BJ (cell line): ENCODE measurements at regions not wholly inside any gene's neighbourhood (a gene's known extent, or its start where the extent isn't known, plus 50 kb on each side); places are given as distances from the start of the nearest gene placed in this dataset.

ENCODE experiments used
- CTCF ChIA-PET: fragments of 350-600 bp; formaldehyde crosslinking; extraction: SDS; loops from one replicate; lab custom pipeline; 2021; ENCODE audit warnings: antibody characterized with exemption, inconsistent platforms; lab: Yijun Ruan, JAX
- POLR2A ChIA-PET: fragments of 300-600 bp; sonication (Branson Sonifier 250); formaldehyde crosslinking; extraction: SDS; loops from one replicate; lab custom pipeline; 2021; ENCODE audit warnings: antibody characterized with exemption; lab: Charles Lee
- DNase-seq: peaks from one replicate; pipeline ENCODE4 v3.0.0-alpha.2; 2011; ENCODE audit warnings: low read depth
- H3K27me3 ChIP-seq: 2 replicates; pipeline ENCODE4 v1.6.0; 2011; ENCODE audit warnings: low read length; ENCODE audit not compliant: control insufficient read depth, insufficient read depth
- H3K36me3 ChIP-seq: 2 replicates; pipeline ENCODE4 v1.5.1; 2011; ENCODE audit warnings: low read length; ENCODE audit not compliant: control insufficient read depth, insufficient read depth
- H3K4me3 ChIP-seq: 2 replicates; pipeline ENCODE4 v1.5.1; 2011; ENCODE audit warnings: low read depth, mild to moderate bottlenecking, control low read depth, low read length
- TF ChIP-seq, protein P1 (sequence below): IDR thresholded peaks from 2 replicates; pipeline ENCODE4 v1.5.1; 2011; ENCODE audit warnings: low read depth, mild to moderate bottlenecking, control low read depth, inconsistent platforms, low read length, moderate library complexity; ENCODE audit not compliant: insufficient read depth

DNA sequence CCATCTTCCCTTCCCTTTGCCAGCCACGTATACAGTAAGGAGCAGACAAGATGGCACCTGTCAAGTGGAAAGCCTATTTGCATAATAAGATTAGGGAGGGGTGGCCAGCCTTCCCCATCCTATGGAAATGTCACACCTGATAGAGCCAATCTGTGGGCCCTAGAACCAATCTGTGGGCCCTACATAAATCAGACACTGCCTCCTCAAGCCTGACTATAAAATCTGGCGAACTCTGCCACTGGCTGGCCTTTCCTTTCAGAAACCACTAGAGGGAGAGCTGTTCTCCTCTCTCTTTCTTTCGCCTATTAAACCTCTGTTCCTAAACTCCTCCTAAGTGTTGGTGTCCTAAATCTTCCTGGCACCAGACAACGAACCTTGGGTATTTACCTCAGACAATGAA lies 231.5 kb upstream of the KLHL1 start:
- no peak for DNase-seq
- Histone ChIP-seq H3K27me3 (no peaks in the 10 kb centered on the region), H3K4me3 (no peak overlapping the region), H3K36me3 (no peaks in the 10 kb centered on the region)
- ChIA-PET POLR2A (no interaction called here), CTCF (no interaction called here)
- TF ChIP-seq, protein P1, sequence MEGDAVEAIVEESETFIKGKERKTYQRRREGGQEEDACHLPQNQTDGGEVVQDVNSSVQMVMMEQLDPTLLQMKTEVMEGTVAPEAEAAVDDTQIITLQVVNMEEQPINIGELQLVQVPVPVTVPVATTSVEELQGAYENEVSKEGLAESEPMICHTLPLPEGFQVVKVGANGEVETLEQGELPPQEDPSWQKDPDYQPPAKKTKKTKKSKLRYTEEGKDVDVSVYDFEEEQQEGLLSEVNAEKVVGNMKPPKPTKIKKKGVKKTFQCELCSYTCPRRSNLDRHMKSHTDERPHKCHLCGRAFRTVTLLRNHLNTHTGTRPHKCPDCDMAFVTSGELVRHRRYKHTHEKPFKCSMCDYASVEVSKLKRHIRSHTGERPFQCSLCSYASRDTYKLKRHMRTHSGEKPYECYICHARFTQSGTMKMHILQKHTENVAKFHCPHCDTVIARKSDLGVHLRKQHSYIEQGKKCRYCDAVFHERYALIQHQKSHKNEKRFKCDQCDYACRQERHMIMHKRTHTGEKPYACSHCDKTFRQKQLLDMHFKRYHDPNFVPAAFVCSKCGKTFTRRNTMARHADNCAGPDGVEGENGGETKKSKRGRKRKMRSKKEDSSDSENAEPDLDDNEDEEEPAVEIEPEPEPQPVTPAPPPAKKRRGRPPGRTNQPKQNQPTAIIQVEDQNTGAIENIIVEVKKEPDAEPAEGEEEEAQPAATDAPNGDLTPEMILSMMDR, result no peak

DNA sequence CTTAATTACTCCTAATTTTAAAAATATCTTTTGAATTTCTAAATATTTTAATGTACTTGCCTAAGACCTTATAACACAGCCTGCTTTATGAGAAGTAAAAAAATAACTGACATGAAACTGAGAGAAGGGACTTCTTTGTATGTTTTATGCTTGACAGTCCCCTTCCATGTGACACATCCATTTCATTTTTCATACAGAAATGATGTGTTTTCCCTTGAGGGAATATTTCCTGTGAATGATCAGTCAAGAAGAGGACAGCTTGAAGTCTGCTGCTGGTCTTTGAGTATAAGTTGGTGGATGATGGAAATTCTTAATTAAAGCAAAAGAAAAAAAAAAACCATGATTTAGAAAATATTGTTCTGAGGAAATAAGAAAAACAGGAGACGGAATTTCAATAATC lies 230.4 kb upstream of the KLHL1 start:
- ChIA-PET CTCF (no interaction called here), POLR2A (no interaction called here)
- Histone ChIP-seq H3K36me3 (no peaks in the 10 kb centered on the region), H3K27me3 (no peaks in the 10 kb centered on the region), H3K4me3 (no peak overlapping the region)
- DNase-seq, result no peak
- TF ChIP-seq, protein P1, result no peak

DNA sequence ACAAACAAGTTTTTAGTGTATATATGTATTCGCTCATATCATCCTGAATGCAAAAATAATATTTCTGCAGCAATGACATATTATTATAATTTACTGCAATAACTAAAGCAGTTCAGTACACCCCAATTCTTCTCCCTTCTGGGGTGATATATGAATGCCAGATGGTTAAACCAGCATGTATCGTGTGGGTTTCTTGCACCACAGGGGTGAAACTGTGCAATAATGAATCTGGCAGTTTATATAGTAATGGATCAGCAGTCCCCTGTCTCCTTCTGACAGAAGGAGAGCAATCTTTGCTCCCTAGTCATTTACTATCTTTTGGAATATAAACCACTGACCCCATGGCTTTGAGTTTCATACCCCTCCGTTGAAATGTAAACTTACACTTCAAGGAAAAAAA lies 228.6 kb upstream of the KLHL1 start:
- H3K36me3 ChIP-seq, result no peaks in the 10 kb centered on the region
- POLR2A ChIA-PET, result no interaction called here
- no peaks in the 10 kb centered on the region for H3K27me3 ChIP-seq
- CTCF ChIA-PET, result no interaction called here
- no peak for DNase-seq
- TF ChIP-seq, protein P1, result no peak
- no peak overlapping the region for H3K4me3 ChIP-seq

DNA sequence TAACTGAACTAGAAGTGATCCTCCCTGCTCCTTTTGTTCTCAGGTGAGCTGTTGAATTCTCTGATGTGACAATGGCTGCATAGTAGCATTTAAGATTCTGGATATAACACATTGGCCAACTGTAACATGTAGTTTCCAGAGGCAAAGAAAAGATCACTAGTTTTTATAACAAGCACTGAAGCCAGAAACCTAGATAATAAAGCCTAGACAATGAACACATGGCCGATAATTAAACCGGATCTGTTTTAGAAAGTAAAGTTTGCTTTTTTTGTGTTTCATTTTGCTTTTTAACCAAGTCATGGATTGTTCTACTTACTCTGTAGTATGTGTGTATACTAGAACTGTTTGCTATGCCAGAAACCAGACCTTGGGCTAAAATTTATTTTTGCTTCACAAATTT lies 225.5 kb upstream of the KLHL1 start:
- Histone ChIP-seq H3K4me3 (no peak overlapping the region), H3K36me3 (no peaks in the 10 kb centered on the region), H3K27me3 (no peaks in the 10 kb centered on the region)
- CTCF ChIA-PET, result no interaction called here
- TF ChIP-seq, protein P1, result no peak
- DNase-seq, result no peak
- POLR2A ChIA-PET, result no interaction called here

DNA sequence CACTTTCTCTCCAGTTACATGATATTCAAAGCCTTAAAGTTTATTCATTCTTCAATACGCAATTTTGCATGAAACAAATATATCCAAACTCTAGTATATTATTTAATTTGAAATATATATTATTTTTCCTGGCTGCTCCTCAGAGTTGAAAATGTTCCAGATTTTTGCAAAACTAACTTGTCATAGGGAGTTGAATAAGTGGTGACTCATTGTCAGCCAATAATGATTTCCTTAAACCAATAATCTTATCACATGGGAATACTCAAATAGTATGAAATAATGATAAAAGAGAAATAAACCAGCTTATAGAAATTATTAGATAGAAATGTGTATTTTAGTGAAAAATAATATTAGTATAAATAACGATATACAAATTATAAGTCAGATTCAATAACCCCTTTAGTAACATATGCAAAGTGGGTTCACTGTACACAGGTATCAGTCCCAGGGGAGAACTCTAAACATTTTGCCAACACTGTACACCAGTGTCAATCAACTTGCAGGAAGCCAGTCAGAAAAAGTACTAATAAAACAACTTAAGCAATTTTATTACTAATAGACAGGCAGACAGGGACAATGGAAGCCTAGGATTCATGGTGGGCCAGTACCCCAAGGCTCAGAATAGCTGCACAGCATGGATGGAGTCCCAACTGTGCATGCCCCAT lies 222.6 kb upstream of the KLHL1 start:
- DNase-seq, result no peak
- TF ChIP-seq, protein P1, result no peak
- ChIA-PET POLR2A (no interaction called here), CTCF (no interaction called here)
- no peak overlapping the region for H3K4me3 ChIP-seq
- no peaks in the 10 kb centered on the region for H3K36me3 ChIP-seq
- no peaks in the 10 kb centered on the region for H3K27me3 ChIP-seq
